ENCODE measurements at regions not wholly inside any gene's neighbourhood (a gene's known extent, or its start where the extent isn't known, plus 50 kb on each side); places are given as distances from the start of the nearest gene placed in this dataset.

DNA sequence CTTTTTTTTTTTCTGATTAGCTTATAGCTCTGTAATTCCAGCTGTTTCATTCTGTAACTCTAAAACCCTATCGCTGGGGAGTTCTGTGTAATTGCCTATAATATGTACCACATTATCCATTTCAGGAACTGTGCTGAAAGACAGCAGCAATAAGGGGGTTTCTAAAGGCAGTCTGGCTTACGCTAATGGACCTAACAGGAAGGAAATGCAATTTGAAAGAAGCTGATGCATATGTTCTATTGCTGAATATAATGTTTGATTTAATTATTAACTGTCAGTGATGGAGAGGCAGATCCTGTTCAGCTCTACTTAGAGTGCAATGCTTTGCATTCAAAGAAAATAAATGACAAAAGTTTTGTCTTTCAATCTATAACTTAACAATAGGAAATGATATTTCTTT, 209.4 kb upstream of the SNX7 start:
- no peak for TF ChIP-seq CTCF (IDR thresholded peaks at IDR 0.05)
- TF ChIP-seq POLR2A (IDR thresholded peaks at IDR 0.05) = no peak
- no peak for TF ChIP-seq POLR2AphosphoS5 (IDR thresholded peaks at IDR 0.05)
